SW480 (cell line): ENCODE measurements at regions not wholly inside any gene's neighbourhood (a gene's known extent, or its start where the extent isn't known, plus 50 kb on each side); places are given as distances from the start of the nearest gene placed in this dataset.
"Not testable (repeated sequence)": the region's sequence is repeated elsewhere in the genome, so short reads cannot be mapped to it uniquely, and the experiment has no call there.

ENCODE experiments used
- DNase-seq: peaks from one replicate; pipeline ENCODE4 v3.0.0-alpha.2; 2016; ENCODE audit warnings: low spot score

DNA sequence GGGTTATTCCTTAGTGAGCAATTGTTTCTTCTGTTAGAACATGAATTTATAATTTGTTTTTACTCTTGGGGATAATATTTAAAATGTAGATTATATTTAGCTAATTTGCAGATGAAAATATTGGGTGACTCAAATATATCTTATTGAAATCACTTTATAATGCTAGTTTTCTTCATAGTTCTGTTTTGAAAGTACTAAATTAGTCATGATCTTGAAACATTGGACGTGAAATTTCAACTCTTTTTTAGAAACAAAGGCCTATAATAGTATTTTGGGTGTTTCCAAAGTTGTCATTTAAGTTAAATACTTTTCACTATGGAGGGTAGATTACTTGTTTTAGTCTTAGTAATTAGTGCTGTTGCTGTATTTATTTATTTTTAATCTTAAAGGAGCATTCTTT lies 250.9 kb downstream of the UTRN start:
- DNase-seq: no peak

DNA sequence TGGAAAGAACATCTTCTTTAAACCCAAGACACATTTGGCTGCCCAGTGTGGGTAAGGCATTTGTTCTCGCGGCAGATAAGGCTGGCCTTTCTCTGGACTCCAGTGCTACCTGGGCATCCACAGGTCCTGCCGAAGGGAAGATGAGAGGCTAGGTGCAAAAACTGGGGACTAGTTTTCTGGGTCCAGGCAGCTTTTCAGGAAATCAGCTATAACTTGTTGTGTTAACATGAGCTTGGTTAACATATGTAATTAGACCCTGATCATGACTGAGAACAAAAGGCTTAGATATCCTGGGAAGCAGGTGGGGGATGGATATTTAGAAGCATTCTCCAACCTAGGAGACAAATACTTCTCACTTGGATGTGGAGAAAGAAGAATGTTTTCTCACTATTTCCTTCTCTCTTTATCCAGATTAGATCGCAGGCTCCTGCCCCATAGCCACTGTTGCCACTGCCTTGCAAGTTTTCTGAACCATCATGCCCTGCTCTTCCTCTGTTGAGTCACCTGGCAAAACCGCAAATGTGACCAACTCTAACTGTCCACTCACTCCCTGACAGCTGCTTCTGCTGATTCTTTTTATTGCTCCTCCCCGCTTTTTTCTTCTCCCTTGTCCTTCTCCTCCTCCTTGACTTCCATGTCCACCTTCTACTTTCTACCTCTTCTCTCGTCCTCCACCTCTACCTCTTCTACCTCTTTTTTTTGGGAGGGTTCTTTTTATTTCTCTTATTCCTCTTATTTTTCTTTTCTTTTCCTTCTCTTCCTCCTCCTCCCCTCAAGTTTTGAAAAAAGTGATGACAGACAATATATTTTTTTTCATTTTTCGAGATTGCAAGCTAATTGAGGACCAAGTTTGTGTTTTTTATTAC lies 258.1 kb downstream of the UTRN start:
- peak; percentile 71 for DNase-seq

GRCh38 chr6:144544266-144544830 lies 259.2 kb downstream of the UTRN start:
- DNase-seq: no peak

GRCh38 chr6:144546807-144547206 lies 261.7 kb downstream of the UTRN start:
- no peak for DNase-seq

DNA sequence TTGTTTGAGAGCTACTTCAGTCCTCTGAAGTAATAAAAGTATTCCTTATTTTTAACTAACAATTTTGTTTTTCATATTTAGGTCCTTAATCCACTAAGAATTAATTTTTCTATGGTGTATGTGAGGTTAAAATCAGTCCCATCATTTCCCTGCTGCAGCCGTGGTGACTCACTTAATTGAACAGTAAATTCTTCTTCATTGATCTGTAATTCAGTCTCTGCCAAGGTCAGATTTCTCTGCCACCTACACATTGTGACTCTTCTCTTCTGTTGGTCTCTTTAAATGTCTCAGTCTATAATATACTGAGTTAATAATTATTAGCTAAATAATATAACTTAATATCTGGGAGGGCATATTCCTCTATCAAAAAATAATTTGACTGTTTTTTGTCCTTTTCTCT lies 262.3 kb downstream of the UTRN start:
- DNase-seq: no peak

DNA sequence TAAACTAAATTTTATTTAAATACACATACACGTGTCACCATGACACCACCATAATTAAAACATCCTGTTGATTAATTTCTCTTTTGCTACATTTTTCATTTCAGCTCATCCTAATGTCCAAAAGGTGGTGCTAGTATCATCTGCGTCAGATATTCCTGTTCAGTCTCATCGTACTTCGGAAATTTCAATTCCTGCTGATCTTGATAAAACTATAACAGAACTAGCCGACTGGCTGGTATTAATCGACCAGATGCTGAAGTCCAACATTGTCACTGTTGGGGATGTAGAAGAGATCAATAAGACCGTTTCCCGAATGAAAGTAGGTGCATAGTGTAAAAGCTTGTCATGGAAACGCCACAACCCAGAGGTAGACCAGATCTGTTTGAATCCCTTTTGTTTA lies 263.4 kb downstream of the UTRN start:
- no peak for DNase-seq

DNA sequence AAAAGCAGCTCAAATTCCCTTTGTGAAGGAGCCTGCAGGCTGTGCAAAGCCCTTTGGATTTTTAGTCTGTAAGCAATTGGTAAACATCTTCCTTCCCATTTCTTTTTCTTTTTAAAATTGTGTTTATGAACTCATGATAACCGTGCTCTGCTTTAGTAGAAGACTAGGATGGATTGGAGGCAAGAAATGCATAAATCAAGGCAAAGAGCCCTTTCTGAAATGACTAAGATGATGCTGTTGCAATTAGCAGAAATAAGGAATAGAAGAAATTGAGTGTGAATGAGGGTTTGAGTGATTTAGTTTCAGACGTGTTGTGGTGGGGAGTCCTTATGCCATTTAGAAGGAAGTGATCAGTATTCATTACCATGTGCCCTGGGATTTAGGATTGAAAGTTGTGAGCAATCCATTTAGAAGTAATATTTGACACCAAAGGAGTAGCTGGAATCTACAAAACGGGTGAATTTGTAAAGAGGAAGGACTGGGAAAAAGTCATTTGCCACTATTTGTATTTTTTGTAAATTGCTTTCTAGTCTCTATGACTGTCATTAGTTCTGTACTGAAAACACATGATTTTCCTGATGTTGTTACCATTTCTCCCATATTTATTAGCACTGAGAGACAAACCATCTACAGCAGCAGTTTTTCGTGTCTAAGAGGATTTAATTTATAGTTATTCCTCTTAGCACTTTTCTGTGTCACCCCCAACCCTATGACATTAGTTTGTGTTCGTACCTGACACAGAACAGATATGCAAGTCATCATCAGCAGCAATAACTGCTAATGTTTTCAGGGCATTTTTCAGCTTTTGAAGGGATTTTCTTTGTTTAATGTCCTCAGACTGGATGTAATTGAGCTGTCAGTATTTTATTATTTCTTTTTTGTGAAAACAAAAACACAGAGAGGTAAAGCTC lies 265.0 kb downstream of the UTRN start:
- no peak for DNase-seq

DNA sequence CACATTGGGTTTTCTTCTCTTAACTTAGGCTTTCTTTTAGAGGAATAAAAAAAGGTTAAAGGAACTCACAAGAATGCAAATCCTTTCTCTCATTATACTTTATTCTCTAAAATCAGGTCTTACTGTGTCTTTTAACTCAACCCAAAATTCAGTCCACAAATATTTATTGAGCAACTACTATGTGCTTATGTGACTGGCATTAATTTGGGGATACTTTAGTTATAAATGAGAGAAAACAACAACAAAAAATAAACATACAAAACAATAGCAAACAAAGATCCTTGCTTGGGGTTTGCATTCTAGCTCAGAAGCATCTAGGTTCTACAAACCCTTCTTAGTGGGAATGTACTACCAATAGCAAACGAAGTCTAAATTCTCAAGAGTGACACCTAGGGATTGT lies 266.2 kb downstream of the UTRN start:
- DNase-seq: no peak

GRCh38 chr6:144555066-144555465 lies 269.9 kb downstream of the UTRN start:
- no peak for DNase-seq

DNA sequence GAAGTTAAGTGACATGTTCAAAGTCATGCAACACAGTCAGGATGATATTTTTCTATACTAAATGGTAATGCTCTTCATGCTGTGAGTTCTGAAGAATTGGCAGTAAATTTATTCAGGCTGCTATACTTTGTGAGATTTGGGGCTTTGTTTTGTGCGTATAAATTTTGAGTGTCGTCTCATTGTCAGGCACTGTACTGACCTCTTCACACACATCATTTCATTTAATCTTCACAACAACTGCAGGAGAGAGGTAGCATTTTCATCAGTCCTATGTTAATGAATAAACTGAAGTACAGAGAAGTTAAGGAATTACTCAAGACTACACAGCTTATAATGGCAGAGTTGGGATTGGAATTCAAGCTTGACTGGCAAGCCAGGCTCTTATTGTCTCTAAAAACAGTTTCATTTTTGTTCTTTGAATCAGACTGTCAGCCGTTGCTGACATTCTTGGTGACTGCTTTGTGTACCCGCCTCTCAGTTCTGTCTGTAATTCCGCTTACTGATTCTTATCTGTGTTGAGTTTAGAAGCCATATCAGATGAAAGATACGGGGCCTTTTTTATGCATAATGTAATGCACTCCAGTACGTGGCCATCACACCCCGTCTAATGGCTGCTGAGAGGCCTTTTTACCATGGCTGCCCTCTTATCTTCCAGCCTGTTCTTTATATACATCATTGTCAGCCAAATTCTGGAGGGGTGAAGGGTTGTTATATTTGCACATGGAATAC lies 274.9 kb downstream of the UTRN start:
- no peak for DNase-seq

- DNase-seq: no peak
These were observed 276.4 kb downstream of the UTRN start for GRCh38 chr6:144561455-144562043.

DNA sequence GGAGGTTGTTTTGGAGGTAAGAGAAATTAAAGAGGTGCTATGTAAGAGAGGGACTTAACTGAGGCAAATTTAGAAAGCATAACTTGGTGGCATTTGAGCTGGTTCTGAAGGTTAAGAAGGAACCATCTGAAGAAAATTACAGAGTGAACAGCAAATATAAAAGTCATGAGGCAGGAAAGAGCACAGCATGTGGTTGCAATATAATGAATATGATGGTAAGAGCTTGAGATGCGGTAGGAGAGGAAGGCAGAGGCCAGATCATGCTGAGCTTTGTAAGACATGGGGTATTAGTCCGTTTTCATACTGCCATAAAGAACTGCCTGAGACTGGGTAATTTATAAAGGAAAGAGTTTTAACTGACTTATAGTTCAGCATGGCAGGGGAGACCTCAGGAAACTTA lies 279.1 kb downstream of the UTRN start:
- no peak for DNase-seq

DNA sequence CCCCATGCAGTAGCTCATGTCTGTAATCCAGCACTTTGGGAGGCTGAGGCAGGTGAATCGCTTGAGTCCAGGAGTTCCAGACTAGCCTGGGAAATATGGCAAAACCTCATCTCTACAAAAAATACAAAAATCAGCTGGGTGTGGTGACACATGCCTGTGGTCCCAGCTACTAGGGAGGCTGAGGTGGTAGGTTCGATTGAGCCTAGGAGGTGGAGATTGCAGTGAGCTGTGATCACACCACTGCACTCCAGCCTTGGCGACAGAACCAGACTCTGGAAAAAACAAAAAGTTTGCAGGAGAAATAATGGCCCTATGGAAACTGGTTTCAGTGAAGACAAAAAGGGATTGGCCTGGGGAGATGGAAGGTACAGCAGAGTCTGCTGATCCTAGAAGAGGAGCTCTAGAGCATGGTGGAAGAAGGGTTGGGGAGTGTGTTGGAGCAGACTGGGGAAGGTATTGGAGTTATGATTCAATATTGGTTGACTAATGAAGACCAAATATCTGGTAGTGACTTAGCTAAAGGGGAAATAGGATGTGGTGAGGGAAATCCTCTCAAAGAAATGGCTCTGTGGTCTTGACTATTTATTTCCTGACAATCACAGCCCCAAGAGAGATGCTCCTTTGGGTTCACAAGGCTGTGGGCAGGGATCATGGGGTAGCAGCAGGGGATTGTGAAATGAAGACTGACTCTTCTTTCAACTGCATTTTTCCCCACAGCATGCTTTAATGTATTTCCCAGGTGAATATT lies 281.9 kb downstream of the UTRN start:
- no peak for DNase-seq

DNA sequence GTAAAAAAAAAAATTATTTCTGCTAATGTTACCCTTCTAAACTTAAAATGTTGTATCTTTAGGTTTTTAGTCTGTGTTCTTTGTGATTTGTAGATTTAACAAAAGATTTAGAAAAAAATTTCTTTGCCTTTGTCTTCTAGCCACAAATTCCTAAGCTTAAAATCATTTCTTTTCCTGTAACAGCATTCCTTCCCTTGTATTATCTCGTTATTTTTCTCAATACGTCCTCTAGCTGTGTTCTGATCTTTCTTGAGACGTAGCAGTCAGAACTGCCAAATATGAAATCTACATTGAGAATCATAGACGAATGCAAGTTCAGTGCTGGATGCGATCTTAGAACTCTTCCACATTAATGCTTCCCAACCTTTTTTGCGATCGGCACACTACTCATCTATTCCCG lies 283.1 kb downstream of the UTRN start:
- no peak for DNase-seq

DNA sequence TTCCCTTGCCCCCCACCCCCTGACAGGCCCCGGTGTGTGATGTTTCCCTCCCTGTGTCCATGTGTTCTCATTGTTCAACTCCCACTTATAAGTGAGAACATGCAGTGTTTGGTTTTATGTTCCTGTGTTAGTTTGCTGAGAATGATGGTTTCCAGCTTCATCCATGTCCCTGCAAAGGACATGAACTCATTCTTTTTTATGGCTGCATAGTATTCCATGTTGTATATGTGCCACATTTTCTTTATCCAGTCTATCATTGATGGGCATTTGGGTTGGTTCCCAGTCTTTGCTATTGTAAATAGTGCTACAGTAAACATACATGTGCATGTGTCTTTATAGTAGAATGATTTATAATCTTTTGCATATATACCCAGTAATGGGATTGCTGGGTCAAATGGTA lies 287.4 kb downstream of the UTRN start:
- DNase-seq: not testable (repeated sequence)

DNA sequence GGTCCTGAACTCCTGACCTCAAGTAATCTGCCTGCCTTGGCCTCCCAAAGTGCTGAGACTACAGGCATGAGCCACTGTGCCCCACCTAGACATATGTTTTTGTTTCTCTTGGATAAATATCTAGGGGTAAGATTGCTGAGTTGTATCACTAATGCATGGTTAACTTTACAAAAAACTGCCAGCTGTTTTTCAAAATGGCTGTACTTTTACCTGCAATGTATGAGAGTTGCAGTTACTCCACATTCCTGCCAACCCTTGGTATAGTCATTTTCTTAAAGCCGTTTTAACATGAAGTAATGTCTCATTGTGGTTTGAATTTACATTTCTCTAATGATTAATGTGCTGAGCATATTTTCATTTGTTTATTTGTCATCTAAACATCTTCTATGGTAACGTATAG lies 289.7 kb downstream of the UTRN start:
- no peak for DNase-seq

DNA sequence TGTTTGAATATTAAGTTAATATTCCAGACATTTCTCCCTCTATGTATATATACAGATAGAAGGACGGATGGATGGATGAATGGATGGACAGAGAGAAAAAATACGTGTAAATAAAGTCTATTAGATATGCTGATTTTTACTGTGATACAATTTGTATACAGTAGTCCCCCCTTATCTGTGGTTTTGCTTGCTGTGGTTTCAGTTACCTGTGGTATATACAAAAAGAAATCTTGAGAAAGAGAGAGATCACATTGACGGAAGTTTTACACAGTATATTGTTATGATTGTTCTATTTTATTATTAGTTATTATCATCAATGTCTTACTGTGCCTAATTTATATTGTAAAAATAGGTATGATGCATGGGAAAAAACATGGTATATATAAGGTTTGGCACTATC lies 290.2 kb downstream of the UTRN start:
- no peak for DNase-seq

DNA sequence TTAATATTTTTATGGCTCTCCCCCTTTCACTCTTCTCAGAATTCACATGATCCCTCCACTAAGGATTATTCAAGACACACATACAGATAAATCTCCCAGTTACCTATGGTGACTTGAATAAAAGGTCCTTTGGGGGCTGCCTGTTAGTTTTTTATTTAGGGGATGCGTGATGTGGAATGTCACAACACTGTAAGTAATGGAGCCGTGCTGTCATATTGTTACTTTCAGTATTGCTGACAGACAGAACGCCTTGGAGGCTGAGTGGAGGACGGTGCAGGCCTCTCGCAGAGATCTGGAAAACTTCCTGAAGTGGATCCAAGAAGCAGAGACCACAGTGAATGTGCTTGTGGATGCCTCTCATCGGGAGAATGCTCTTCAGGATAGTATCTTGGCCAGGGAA lies 291.7 kb downstream of the UTRN start:
- no peak for DNase-seq

- DNase-seq: no peak
These were observed 293.5 kb downstream of the UTRN start for GRCh38 chr6:144578385-144579350.

- DNase-seq: no peak
These were observed 294.9 kb downstream of the UTRN start for GRCh38 chr6:144580039-144580438.
